ENCODE measurements at regions not wholly inside any gene's neighbourhood (a gene's known extent, or its start where the extent isn't known, plus 50 kb on each side); places are given as distances from the start of the nearest gene placed in this dataset.

DNA sequence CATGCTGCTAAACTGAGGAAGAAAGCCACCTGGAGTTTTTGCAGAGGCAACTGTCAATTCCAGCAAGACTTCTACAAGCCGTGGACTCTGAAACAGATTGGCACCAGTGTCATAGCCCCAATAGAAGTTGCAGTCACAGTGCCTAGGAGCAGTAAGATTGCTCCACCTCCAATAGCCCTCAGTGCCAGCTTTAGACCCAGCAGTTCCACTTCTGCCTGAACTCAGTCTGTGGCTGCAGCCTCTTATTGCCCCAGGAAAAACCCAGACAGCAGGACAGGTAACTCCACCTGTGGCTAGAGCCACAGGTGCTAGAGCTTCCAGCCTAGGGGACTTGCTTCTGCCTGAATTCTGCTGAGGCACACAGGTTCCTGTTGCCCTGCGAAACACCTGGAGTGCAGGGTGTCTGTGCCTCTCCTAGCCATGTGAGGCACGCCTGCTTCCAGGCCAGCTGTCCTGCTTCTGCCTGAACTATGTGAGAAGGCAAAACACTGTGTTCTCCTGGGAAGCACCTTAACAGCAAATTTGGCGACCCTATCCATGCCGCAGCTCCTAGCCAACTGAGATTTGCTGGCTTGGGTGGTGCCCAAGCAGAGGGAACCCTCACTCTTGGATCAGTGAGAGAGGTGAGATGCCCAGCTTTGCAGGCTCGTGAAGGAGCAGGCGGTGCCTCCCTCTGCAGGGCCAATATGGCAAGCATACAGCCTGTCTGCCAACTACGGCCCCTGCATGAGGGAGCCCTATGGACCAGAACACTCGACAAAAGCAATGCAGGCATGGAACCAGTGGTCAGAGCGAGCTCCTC is 607.6 kb downstream of the PCDH17 start:
- no peak overlapping the region for H3K4me3 ChIP-seq (ENCODE audit: low read length)
- no peak for DNase-seq (ENCODE audit: low read depth)
- TF ChIP-seq, protein P1, sequence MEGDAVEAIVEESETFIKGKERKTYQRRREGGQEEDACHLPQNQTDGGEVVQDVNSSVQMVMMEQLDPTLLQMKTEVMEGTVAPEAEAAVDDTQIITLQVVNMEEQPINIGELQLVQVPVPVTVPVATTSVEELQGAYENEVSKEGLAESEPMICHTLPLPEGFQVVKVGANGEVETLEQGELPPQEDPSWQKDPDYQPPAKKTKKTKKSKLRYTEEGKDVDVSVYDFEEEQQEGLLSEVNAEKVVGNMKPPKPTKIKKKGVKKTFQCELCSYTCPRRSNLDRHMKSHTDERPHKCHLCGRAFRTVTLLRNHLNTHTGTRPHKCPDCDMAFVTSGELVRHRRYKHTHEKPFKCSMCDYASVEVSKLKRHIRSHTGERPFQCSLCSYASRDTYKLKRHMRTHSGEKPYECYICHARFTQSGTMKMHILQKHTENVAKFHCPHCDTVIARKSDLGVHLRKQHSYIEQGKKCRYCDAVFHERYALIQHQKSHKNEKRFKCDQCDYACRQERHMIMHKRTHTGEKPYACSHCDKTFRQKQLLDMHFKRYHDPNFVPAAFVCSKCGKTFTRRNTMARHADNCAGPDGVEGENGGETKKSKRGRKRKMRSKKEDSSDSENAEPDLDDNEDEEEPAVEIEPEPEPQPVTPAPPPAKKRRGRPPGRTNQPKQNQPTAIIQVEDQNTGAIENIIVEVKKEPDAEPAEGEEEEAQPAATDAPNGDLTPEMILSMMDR (IDR thresholded peaks at IDR 0.05; ENCODE audit: insufficient read depth, low read depth, low read length, missing control alignments), result no peak

DNA sequence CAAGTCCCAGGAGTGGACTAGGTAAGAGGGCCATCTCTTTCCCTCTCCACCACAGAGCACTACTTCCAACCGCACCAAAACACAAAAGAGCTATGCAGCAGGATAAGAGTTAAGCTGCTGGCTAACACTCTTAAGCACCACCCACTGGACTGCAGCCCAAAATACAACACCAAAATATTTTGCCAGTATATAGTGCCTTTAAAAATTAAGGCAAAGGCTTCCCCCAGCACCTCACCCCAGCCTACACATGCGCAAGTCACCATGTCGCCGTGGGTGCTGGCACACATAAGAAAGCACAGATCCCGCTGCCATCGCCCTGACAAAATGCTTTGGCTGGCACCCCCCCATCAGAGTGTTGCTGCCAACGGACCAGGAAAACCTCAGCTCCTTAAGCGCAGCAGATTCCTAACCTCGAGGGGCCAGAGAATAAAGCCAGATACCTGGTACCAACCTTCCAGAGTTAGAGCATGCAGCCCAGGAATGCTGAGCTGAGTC is 608.3 kb downstream of the PCDH17 start:
- TF ChIP-seq, protein P1 (IDR thresholded peaks at IDR 0.05; ENCODE audit: insufficient read depth, low read depth, low read length, missing control alignments), result no peak
- no peak for DNase-seq (ENCODE audit: low read depth)

DNA sequence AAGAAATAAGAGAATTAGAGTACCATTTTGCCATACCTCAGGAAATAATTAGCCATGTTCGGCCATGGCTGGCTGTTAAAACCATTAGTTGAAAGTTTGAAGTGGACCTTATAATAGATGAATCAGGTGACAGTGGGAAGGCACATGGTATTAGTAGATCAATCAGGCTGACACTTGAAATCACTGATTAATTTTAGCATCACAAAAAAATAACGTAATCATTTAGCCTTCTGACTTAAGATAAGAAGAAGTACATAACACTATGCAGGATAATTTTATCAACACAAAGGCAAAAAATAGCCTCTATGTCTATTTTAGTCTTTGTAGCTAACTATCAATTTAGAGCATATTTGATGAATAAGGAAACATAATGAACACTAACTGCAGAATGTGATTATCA is 615.5 kb downstream of the PCDH17 start:
- no peak overlapping the region for H3K4me3 ChIP-seq (ENCODE audit: low read length)
- DNase-seq (ENCODE audit: low read depth), result no peak
- TF ChIP-seq, protein P1 (IDR thresholded peaks at IDR 0.05; ENCODE audit: insufficient read depth, low read depth, low read length, missing control alignments), result no peak

More for the DNA sequence above, 608.3 kb downstream of the PCDH17 start:
- H3K4me3 ChIP-seq (ENCODE audit: low read length), result no peak overlapping the region

DNA sequence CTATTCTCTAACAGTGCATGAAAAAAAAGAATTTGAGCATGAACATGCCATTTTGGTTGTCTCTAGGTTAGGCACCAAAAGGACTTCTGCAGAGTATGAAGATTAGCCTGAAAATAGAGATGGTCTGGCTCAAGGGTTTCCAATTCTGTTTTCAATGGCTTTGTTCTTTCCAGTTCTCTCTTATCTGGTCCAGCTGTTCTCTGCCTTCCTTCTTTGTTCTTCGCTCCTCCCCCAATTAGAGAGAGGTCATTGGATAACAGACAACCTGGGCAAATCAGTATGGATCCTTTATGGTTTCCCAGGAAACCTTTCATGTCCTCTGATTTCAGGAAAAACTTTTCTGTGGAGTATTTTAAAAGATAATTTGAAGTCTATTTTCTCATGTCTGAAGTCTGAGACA is 623.4 kb downstream of the PCDH17 start:
- DNase-seq (ENCODE audit: low read depth), result no peak
- TF ChIP-seq, protein P1 (IDR thresholded peaks at IDR 0.05; ENCODE audit: insufficient read depth, low read depth, low read length, missing control alignments), result no peak
- no peak overlapping the region for H3K4me3 ChIP-seq (ENCODE audit: low read length)

DNA sequence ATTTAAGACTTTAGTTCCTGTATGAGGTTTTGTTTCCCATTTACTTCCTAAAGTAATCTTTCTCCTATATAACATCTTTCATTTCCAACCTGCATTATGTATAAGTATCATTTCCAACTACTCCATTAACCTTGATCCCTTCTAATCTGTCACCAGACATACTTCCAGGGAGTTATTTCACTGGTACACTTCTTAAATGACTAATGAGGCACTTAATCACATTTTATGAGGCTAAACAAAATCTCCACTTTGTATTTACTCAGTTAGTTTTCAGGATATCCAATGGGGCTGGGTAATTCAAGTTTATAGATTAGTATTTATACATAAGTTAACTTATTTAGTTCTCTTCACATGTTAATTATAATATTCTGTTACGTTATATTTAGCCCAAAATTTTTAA is 634.7 kb downstream of the PCDH17 start:
- TF ChIP-seq, protein P1 (IDR thresholded peaks at IDR 0.05; ENCODE audit: insufficient read depth, low read depth, low read length, missing control alignments), result no peak
- DNase-seq (ENCODE audit: low read depth), result no peak

DNA sequence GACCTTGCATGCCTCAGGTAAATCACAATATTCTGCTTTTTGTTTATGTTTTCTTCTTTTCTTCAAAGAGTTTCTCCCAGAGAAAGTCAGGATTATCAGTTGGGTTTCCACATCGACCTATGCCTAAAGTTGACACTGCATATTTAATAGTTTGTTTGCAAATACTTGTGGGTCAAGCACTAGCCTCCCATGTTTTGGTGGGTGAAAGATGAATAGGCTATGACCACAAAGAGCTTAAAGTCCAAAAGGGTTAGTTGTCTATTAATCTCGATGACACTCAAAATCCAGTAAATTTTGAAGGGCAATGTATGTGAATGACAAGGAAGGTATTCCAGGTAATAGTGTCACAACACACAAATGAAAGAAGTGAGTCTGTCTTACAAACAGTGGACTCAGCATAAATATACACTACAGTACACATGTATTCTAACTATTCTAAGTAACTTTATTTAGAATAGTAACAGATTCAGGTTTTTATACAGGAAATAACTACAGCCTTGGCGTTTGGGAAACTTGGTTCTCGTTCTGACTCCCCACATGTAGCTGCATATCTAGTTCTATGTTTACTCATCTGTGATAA is 667.1 kb downstream of the PCDH17 start:
- H3K4me3 ChIP-seq (ENCODE audit: low read length), result no peak overlapping the region
- no peak for DNase-seq (ENCODE audit: low read depth)
- TF ChIP-seq, protein P1 (IDR thresholded peaks at IDR 0.05; ENCODE audit: insufficient read depth, low read depth, low read length, missing control alignments), result no peak

More for the DNA sequence above, 634.7 kb downstream of the PCDH17 start:
- H3K4me3 ChIP-seq (ENCODE audit: low read length), result no peak overlapping the region

Measured in epithelial cell of esophagus (primary cell).